ENCODE measurements at regions not wholly inside any gene's neighbourhood (a gene's known extent, or its start where the extent isn't known, plus 50 kb on each side); places are given as distances from the start of the nearest gene placed in this dataset.
"Not testable (repeated sequence)": the region's sequence is repeated elsewhere in the genome, so short reads cannot be mapped to it uniquely, and the experiment has no call there.

- DNase-seq (ENCODE audit: low read depth in 4 of 4, low spot score in 2 of 4): no peak
These were observed 200.9 kb upstream of the N4BP1 start for GRCh38 chr16:48810803-48811453.

- no peak for DNase-seq (ENCODE audit: low read depth in 4 of 4, low spot score in 2 of 4)
These were observed 200.4 kb upstream of the N4BP1 start for GRCh38 chr16:48810436-48810802.

DNA sequence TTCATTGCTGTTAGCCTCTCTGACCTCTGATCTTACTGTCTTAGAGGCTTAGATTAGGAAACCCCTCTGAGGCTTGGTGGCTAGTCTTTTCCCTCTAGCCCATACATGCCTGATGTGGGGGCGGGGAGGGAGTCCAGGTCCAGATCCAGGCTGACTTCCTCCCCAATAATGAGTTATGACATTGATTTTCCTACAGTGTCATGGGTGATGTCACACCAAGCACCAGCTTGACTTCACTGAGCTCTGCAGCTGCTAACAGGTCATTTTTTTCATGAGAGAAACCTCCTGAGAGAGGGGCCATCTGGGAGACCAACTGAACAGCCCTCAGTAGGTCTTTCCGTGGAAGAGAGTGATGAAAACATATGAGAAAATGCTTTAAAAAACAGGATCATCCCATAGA is 180.2 kb upstream of the N4BP1 start:
- DNase-seq (ENCODE audit: low read depth in 4 of 4, low spot score in 2 of 4): no peak

DNA sequence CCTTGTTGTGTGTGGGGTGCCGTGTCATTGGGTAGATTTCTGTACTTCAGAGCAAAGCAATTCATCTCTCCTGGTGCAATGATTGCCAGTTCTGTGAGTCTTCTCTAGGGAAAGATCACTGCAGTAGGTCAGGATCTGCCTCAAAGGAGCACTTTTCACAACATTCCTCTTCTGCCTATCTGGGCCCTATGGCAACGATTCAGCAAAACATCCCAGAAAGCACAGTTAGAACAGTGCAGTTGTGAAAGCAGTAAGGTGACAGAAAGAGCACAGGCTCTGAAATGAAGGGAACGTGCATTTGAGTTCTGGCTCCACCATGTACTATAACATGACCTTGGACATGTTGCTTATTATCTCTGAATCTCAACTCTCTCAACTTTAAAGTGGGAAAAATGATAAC is 178.5 kb upstream of the N4BP1 start:
- DNase-seq (ENCODE audit: low read depth in 4 of 4, low spot score in 2 of 4): no peak

DNA sequence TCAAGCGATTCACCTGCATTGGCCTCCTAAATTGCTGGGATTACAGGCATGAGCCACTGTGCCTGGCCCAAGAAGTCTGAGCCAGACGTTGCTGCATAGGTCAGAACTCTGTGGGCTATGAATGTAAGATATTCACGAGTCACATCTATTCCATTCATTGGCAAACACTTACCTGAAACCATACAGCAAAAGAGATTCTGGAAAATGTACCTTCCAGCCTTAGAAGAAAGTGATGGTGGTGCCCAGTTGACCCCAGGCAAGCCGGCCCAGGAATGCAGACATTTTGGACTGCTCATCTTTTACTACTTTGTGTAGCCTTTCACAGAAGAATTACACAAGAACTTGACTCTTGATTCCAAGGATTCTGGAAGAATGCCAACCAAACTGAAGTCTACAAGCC is 135.6 kb upstream of the N4BP1 start:
- no peak for DNase-seq (ENCODE audit: low read depth in 4 of 4, low spot score in 2 of 4)

DNA sequence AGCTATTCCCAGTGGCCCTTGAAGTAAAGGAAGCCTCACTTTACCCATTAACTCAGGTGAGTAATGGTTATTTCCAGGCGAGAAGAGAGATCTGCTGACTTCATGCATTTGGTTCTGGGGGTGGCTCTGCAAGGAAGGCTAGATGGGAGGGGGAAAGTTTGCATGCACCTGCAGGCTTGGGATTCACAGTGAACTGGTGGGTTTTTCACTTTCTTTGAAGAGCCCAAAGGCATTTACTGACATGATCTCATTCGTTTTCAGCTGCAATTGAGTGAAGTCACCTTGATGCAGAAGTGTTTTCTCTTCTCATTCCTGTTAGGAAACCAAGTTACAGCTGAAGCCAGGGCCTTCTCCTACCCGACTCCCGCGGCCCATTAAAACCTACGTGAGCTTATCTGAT is 131.0 kb upstream of the N4BP1 start:
- DNase-seq (ENCODE audit: low read depth in 4 of 4, low spot score in 2 of 4): no peak

- DNase-seq (ENCODE audit: low read depth in 4 of 4, low spot score in 2 of 4): no peak
These were observed 124.2 kb upstream of the N4BP1 start for GRCh38 chr16:48734220-48734619.

DNA sequence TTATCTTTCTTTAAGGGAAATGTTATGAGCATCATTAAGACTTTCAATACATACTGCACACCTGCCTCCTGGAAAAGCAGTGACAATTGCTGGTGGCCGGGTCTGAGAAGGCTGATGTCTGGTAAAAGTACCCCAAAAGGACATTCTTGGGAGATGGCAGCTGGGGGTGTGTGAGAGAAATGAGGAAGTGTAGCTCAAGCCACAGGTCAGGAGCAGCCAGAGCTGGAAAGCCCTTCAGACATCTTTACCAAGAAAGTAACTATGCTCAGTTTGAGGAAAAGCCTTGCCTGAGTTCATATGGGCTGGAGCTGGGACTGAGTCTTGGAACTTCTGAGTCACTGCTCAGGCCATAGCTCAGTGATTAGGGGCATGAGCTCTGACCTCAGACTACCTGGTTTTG is 94.7 kb upstream of the N4BP1 start:
- DNase-seq (ENCODE audit: low read depth in 4 of 4, low spot score in 2 of 4): no peak

DNA sequence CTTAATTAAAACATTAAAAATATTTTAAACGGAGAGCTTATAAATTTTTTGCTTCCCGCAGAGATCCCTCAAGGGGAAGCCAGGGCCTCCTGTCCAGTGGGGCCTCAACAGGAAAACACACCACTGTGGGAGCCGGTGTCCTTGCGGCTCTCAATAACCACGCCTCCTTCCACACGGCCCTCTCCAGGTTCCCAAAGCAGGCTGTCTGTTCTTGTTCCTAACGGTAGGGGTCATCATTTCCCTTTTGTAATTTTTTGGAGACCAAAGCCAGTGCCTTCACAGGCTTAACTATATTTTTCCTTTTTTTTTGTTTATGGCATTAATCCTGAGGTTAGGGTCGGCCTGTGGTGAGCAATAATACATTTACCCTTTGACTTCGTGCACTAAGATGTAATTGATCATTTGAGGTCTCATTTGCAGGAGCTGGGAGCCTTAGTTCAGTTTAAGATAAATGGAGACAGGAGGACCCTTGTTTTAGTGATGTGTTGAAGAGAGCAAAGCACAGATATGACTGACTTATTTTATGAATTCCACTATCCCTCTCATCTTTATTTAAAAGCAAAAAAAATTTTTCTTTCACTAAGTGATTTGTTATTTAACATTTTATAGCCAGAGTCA is 77.5 kb upstream of the N4BP1 start:
- DNase-seq (ENCODE audit: low read depth in 4 of 4, low spot score in 2 of 4): peak; percentile 15 to 42 (median 34)

GRCh38 chr16:48684148-48684547 is 74.2 kb upstream of the N4BP1 start:
- no peak for DNase-seq (ENCODE audit: low read depth in 4 of 4, low spot score in 2 of 4)

GRCh38 chr16:48682971-48683370 is 73.0 kb upstream of the N4BP1 start:
- no peak for DNase-seq (ENCODE audit: low read depth in 4 of 4, low spot score in 2 of 4)

DNA sequence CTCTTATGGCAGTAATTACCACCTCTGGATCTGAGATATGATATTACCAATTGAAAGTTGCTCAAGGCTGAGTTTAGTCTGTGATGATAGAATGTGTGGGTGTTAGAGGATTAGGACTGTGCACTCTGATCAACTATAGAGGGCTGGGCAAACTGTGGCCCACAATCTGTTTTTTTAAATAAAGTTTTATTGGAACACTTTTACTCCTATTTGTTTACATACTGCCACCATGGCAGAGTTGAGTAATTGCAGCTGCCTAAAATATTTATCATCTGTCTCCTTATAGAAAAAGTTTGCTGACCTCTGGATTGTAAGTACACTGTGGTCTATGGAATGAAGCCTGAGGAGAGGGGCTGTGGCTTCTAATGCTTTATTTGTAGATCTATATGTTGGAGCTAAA is 71.5 kb upstream of the N4BP1 start:
- no peak for DNase-seq (ENCODE audit: low read depth in 4 of 4, low spot score in 2 of 4)

GRCh38 chr16:48680881-48681280 is 70.9 kb upstream of the N4BP1 start:
- no peak for DNase-seq (ENCODE audit: low read depth in 4 of 4, low spot score in 2 of 4)

GRCh38 chr16:48676836-48677235 is 66.9 kb upstream of the N4BP1 start:
- no peak for DNase-seq (ENCODE audit: low read depth in 4 of 4, low spot score in 2 of 4)

- not testable (repeated sequence) for DNase-seq (ENCODE audit: low read depth in 4 of 4, low spot score in 2 of 4)
These were observed 58.2 kb upstream of the N4BP1 start for GRCh38 chr16:48668184-48668583.

DNA sequence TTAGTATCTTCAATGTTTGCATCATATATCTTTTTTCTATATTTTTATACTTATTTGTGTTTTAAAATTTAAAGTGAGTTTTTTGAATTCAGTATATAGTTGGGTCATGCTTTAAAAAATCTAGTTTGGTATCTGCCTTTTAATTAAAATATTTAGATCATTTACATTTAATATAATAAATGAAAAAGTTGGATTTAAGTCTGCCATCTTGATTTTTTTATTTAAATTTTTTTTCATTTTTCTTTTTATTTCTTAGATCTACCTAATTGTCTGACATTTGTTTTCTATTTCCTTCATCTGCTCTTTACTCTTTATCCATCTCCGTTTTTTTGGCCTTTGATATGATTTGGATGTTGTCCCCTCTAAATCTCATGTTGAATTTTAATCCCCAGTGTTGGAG is 50.0 kb upstream of the N4BP1 start:
- no peak for DNase-seq (ENCODE audit: low read depth in 4 of 4, low spot score in 2 of 4)

Data from left renal cortex interstitium (tissue), 4 donors.